C4-2B (cell line): ENCODE measurements at regions not wholly inside any gene's neighbourhood (a gene's known extent, or its start where the extent isn't known, plus 50 kb on each side); places are given as distances from the start of the nearest gene placed in this dataset.

Source experiments
- H3K27ac ChIP-seq: fragments of 450-650 bp; 2 replicates; pipeline ENCODE4 v1.5.1; 2017
- ZFX ChIP-seq: fragments of 450-650 bp; IDR thresholded peaks from 2 replicates; pipeline ENCODE4 v1.6.1; 2017
- TF ChIP-seq, protein P1 (sequence below): fragments of 450-650 bp; conservative IDR thresholded peaks from 2 replicates; pipeline ENCODE4 v1.5.1; 2017; ENCODE audit warnings: mild to moderate bottlenecking

DNA sequence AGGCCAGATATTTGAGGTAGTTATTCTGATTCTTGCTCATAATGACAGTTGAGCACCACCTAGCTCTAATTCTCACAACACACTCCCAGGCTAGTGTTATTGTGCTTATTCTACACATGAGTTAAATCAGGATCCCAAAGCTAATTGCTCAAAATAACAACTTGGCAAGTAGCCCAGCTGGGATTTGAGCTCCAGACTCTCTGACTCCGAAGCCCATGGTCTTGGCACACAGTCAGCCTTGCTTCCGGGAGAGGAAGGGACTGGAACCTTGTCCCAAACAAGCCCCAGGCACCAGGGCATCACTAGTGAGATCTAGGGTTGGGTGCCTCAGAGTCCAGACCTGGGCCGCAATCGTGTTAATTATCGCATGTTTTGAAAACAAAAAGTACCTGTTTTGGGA is 101.4 kb downstream of the GPAM start:
- TF ChIP-seq, protein P1, sequence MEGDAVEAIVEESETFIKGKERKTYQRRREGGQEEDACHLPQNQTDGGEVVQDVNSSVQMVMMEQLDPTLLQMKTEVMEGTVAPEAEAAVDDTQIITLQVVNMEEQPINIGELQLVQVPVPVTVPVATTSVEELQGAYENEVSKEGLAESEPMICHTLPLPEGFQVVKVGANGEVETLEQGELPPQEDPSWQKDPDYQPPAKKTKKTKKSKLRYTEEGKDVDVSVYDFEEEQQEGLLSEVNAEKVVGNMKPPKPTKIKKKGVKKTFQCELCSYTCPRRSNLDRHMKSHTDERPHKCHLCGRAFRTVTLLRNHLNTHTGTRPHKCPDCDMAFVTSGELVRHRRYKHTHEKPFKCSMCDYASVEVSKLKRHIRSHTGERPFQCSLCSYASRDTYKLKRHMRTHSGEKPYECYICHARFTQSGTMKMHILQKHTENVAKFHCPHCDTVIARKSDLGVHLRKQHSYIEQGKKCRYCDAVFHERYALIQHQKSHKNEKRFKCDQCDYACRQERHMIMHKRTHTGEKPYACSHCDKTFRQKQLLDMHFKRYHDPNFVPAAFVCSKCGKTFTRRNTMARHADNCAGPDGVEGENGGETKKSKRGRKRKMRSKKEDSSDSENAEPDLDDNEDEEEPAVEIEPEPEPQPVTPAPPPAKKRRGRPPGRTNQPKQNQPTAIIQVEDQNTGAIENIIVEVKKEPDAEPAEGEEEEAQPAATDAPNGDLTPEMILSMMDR: peak; percentile 21
- TF ChIP-seq ZFX: no peak
- peak overlapping the region; percentile 42 for H3K27ac ChIP-seq

DNA sequence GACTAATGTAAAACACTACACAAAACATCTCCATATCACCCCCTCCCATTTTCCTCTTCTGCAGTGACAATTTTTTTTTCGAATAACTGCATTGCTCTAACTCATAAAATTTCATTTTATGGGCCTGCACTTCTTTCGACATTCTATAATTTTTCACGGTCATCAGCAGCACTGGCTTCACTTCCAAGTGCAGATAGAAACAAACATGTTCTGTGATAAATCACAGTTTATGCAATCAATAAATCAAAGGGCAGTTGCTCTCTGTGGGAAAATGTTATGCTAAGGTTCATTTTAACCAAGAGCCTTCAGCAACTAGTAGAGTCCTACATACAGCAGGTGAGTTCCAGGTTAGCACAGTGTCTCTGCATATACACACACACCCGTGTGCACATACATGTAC is 100.1 kb downstream of the GPAM start:
- no peak for TF ChIP-seq ZFX
- TF ChIP-seq, protein P1: no peak
- H3K27ac ChIP-seq: no peak overlapping the region

DNA sequence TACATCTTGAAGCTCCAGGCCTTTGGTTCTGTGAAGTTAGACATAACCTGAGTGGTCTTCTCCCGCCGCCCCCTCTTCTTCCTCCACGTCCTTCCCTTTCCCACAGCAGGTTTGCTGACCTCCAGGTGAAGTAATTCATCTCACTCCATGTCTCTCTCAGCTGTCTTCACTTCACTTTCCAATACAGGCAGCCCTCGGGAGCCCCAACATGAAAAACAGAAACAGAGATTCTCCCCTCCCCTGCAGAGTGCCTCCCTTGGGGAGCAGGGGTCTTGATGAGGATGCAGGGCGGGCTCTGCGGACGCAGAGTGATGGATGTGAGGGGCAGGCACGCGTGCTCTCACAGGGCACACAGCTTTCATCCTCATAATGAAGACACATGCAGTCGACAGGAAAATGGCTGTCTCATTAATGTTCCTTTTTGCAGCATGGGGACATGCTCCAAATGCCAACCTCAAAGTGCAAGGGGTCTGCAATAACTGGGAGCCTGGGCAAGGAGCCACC is 95.6 kb downstream of the GPAM start:
- no peak for TF ChIP-seq ZFX
- TF ChIP-seq, protein P1: no peak

DNA sequence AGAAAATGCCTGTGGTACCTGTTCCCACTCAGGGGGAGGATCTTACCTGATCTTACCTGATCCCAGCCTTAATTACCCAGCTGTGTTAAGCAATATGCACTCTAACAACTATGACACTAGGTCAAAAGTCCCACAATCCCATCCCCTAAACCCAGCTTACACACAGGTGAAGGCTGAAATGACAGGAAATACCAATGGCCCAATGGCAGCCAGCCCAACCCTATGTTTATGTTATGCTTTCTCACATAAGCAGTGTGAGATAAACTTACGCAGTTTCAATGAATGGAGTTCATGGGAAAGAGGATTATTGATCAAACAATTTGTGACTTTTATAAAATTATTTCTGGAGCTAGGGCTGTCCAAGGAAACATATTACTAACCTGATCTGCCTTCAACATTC is 91.9 kb downstream of the GPAM start:
- no peak for TF ChIP-seq ZFX
- TF ChIP-seq, protein P1: no peak
- H3K27ac ChIP-seq: no peak overlapping the region

More for the DNA sequence above, 95.6 kb downstream of the GPAM start:
- no peak overlapping the region for H3K27ac ChIP-seq

DNA sequence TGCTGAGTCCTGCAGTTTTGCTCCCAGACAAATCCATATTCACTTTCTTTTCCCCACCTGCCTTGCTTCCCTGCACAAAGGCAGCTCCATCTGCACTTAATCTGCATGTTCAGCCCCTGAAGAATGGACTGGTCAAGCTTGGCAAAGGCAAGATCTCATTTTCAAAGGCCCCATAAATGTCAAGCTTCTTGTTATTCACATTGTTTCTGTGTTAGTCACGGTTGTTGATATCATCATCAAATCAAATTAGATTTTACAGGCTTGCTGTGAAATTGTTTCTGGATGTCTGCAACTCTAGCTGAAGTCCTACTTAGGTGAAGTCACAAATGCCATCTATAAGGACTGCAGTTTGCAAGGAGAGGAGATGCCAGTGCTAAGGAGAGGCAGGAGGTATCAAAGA is 91.0 kb downstream of the GPAM start:
- no peak overlapping the region for H3K27ac ChIP-seq
- TF ChIP-seq ZFX: no peak
- TF ChIP-seq, protein P1: no peak

DNA sequence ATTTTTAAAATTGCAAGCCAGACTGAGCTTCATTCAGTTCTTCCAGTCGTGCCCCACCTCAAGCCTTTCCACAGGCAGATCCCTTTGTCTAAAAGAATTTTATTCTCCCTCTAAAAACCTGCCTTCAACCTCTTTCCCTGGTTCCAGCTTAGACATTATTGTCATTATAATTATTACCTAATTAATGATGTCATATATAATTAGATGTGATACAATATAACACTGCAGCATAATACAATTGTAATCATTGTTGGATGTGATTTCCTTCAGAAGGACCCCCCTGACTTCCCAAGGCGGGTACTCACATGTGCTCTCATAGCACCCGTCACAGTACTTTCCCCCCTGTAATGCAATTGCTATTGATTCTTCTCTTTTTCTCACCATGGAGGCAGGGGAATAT is 88.6 kb downstream of the GPAM start:
- no peak overlapping the region for H3K27ac ChIP-seq
- no peak for TF ChIP-seq ZFX
- TF ChIP-seq, protein P1: no peak

DNA sequence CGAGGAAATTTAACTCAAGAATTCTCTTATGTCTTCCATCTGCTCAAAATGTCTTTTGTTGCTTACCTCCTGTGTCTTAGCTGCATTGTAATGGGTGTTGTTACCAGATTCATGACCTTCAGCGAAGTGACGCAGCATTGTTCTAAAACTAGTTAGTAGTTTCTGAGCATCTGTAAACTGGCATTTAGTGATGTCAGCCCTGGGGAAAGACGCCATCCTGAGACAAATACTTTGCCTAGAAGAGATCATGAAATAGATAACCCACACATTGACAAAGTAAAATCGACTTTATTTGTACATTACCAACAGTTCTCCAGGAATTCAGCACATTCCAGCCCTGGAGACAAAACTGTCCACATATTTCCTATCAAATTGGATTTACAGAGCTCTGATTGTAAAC is 87.8 kb downstream of the GPAM start:
- no peak overlapping the region for H3K27ac ChIP-seq
- no peak for TF ChIP-seq ZFX
- TF ChIP-seq, protein P1: no peak
